Activated CD4-positive, alpha-beta T cell treated with anti-CD3 and anti-CD28 coated beads, Interleukin-2, amount 10 ng/mL, durations not matched to agents 7 days and 5 days (primary cell): ENCODE measurements at regions not wholly inside any gene's neighbourhood (a gene's known extent, or its start where the extent isn't known, plus 50 kb on each side); places are given as distances from the start of the nearest gene placed in this dataset.
"Not testable (repeated sequence)": the region's sequence is repeated elsewhere in the genome, so short reads cannot be mapped to it uniquely, and the experiment has no call there.

ENCODE experiments used
- CTCF ChIA-PET: fragments of 350-600 bp; sonication (Branson Sonifier 250); formaldehyde crosslinking; loops from one replicate; lab custom pipeline; 2021; ENCODE audit warnings: antibody characterized with exemption; lab: Charles Lee
- POLR2A ChIA-PET: fragments of 350-600 bp; sonication (Branson Sonifier 250); formaldehyde crosslinking; loops from one replicate; lab custom pipeline; 2021; ENCODE audit warnings: antibody characterized with exemption; lab: Charles Lee
- DNase-seq: peaks from one replicate; pipeline ENCODE4 v3.0.0-alpha.2; 2020
- H3K27ac Mint-ChIP-seq: one replicate; pipeline ENCODE4 v1.8.0; 2021; ENCODE audit warnings: mild to moderate bottlenecking, moderate library complexity, mixed read lengths
- H3K27me3 Mint-ChIP-seq: one replicate; pipeline ENCODE4 v1.8.0; 2021; ENCODE audit warnings: mixed read lengths
- H3K36me3 Mint-ChIP-seq: one replicate; pipeline ENCODE4 v1.8.0; 2021; ENCODE audit warnings: low read depth, mixed read lengths
- H3K4me1 Mint-ChIP-seq: one replicate; pipeline ENCODE4 v1.8.0; 2021; ENCODE audit warnings: mixed read lengths
- H3K4me3 Mint-ChIP-seq: one replicate; pipeline ENCODE4 v1.8.0; 2021; ENCODE audit warnings: mild to moderate bottlenecking, moderate library complexity, mixed read lengths
- H3K9me3 Mint-ChIP-seq: one replicate; pipeline ENCODE4 v1.8.0; 2021; ENCODE audit warnings: mixed read lengths

DNA sequence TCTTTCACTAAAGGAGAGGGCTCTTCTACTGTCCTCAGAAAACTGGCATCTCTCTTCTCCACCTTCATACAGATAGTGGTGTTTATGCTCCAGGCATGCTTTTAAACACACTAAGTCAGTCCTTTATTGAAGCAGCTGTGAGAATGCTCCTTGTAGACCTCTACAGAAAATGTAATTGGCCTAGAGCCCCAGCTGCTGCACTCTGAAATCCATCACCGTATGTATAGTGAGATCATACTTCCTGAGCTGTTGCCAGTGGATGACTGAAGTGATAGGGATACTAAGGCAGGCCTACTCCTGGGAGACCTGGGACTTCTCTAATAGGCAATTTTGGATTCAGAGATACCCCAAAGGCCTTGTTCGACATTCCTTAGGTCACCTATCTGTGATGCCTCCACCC lies 535.4 kb downstream of the RPS29 start:
- Mint-ChIP-seq H3K36me3 (no peaks in the 10 kb centered on the region), H3K27me3 (no peaks in the 10 kb centered on the region), H3K4me3 (no peak overlapping the region), H3K9me3 (no peaks in the 10 kb centered on the region), H3K27ac (no peak overlapping the region), H3K4me1 (no peaks in the 10 kb centered on the region)
- POLR2A ChIA-PET, result no interaction called here
- CTCF ChIA-PET, result interaction anchor here (0.6 to 1.2 kb wide), 2 partner anchors 33 to 332 kb away, joined by 3 read pairs; no protein-coding TSS in a partner anchor
- DNase-seq, result no peak

DNA sequence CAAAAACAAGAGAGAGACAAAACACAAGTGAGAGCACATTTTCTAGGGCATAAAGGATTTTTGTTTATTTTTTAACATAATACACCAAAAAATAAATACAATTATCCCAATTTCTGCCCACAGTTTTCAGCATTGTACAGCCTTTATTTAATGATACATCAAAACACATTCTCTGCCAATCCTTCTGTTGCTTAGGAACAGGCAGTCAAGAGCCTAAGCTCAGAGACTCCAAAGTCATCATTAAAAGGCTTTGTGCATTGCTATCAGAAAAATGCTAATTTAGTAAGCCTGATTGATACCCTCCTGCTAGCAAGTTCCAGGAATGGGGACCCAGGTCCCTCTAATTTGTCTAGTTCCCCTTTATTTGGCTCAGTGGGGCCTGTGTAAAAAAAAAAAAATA lies 536.5 kb downstream of the RPS29 start:
- H3K4me1 Mint-ChIP-seq, result no peaks in the 10 kb centered on the region
- no peak for DNase-seq
- POLR2A ChIA-PET, result no interaction called here
- H3K27ac Mint-ChIP-seq, result no peak overlapping the region
- no peaks in the 10 kb centered on the region for H3K9me3 Mint-ChIP-seq
- H3K36me3 Mint-ChIP-seq, result no peaks in the 10 kb centered on the region
- H3K27me3 Mint-ChIP-seq, result no peaks in the 10 kb centered on the region
- CTCF ChIA-PET, result interaction anchor here (0.7 to 1.2 kb wide), 2 partner anchors 32 to 1099 kb away, joined by 3 read pairs; no protein-coding TSS in a partner anchor
- no peak overlapping the region for H3K4me3 Mint-ChIP-seq

DNA sequence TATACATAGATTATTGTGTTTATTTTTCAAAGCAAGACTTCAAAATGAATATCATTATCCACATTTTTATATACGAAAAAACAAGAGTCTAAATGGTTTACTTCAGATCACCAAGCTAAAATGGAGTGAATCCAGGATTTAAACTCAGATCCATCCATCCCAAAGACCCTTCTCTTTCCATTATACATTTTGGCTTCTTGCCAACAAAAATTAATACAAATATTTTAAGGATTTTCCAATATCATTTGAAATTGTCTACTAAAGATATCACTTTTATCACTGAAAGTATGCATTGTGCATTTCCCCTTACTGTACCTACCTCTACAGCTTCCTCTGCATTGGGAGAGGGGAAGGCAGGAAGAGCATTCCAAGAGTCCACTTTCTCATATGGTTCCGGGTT lies 541.2 kb downstream of the RPS29 start:
- H3K27ac Mint-ChIP-seq, result no peak overlapping the region
- H3K9me3 Mint-ChIP-seq, result no peaks in the 10 kb centered on the region
- H3K27me3 Mint-ChIP-seq, result no peaks in the 10 kb centered on the region
- H3K36me3 Mint-ChIP-seq, result no peaks in the 10 kb centered on the region
- no peak overlapping the region for H3K4me3 Mint-ChIP-seq
- H3K4me1 Mint-ChIP-seq, result no peaks in the 10 kb centered on the region
- DNase-seq, result no peak
- CTCF ChIA-PET, result no interaction called here
- POLR2A ChIA-PET, result no interaction called here

DNA sequence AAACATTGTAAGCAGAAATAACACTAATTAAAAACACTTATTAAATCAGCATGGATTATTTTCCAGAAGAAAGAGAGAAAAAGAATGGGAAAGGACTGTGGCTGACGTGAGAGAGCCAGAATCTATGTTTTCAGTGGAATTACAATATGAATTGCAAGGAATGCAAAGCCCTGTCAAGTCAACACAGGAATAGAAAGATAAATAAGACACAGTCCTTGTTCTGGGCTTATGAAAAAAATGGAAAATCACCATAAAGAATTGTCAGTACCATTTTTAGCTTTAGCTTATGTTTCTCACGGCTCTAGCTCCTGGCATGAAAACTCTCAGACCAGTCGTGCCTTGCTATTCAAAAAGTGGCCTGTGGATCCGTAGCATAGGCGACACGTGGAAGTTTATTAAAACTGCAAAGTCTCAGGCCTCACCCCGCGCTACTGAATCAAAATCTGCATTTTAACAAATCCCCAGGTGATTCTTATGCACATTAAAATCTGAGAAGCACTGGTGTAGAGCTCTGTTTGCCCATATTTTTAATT lies 549.1 kb downstream of the RPS29 start:
- no peak overlapping the region for H3K27ac Mint-ChIP-seq
- H3K4me1 Mint-ChIP-seq, result no peaks in the 10 kb centered on the region
- no peaks in the 10 kb centered on the region for H3K9me3 Mint-ChIP-seq
- H3K27me3 Mint-ChIP-seq, result no peaks in the 10 kb centered on the region
- CTCF ChIA-PET, result no interaction called here
- POLR2A ChIA-PET, result no interaction called here
- no peaks in the 10 kb centered on the region for H3K36me3 Mint-ChIP-seq
- no peak for DNase-seq
- no peak overlapping the region for H3K4me3 Mint-ChIP-seq

- H3K4me3 Mint-ChIP-seq, result no peak overlapping the region
- no peaks in the 10 kb centered on the region for H3K4me1 Mint-ChIP-seq
- no peak for DNase-seq
- no peaks in the 10 kb centered on the region for H3K9me3 Mint-ChIP-seq
- ChIA-PET POLR2A (no interaction called here), CTCF (no interaction called here)
- no peaks in the 10 kb centered on the region for H3K27me3 Mint-ChIP-seq
- H3K27ac Mint-ChIP-seq, result no peak overlapping the region
- no peaks in the 10 kb centered on the region for H3K36me3 Mint-ChIP-seq
Observed at GRCh38 chr14:49036266-49036665, 549.9 kb downstream of the RPS29 start.

GRCh38 chr14:49033131-49033530 lies 553.0 kb downstream of the RPS29 start:
- POLR2A ChIA-PET, result interaction anchor here (0.7 kb wide), 1 partner anchor 279 kb away, joined by 5 read pairs; no protein-coding TSS in a partner anchor

DNA sequence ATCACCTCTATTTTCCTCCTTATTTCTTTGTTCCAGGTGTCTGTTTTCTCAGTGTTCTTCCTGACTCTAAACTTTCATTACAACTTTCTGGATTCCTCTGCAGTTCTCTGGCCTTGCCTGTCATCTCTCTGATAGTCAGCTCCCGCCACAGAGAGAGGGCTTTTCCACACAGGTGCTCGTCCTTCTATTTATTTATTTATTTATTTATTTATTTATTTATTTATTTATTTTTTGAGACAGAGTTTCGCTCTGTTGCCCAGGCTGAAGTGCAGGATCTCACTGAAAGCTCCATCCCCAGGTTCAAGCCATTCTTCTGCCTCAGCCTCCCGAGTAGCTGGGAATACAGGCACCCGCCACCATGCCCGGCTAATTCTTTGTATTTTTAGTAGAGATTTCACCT lies 554.5 kb downstream of the RPS29 start:
- H3K27ac Mint-ChIP-seq, H3K27me3 Mint-ChIP-seq, H3K9me3 Mint-ChIP-seq, H3K4me1 Mint-ChIP-seq, CTCF ChIA-PET, H3K4me3 Mint-ChIP-seq, POLR2A ChIA-PET, H3K36me3 Mint-ChIP-seq, DNase-seq: not testable (repeated sequence)

More at GRCh38 chr14:49033131-49033530, 553.0 kb downstream of the RPS29 start:
- Mint-ChIP-seq H3K4me1 (no peaks in the 10 kb centered on the region), H3K4me3 (no peak overlapping the region), H3K27ac (no peak overlapping the region), H3K36me3 (no peaks in the 10 kb centered on the region), H3K27me3 (no peaks in the 10 kb centered on the region), H3K9me3 (no peaks in the 10 kb centered on the region)
- CTCF ChIA-PET, result no interaction called here
- DNase-seq, result no peak

DNA sequence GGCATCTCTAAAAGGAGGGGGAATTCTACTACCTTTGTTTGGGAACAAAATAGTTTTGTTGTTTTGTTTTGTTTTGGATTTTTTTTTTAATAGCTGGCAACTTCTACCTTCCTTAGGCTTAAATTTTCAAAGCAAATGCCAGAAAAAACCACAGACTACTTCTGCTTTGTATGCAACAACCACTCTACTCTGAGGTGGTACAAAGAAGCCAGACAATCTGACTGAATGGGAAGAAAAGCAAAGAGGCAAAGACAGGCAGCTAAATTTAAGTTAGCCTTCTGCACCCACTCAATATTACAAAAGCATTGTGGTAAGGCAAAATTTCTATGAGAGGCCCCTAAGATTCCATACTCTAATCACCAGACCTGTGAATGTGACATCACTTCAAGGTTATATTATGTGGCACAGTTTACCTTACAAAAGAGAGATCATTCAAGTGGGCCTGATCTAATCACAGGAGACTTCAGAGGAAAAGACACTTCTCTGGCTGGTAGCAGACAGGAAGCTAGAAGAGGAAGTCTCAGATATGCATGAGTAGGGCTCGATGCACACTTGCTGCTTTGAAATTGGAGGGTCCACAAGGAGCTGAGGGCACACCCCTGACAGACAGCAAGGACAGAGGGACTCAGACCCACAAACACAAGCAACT lies 566.6 kb downstream of the RPS29 start:
- no peaks in the 10 kb centered on the region for H3K9me3 Mint-ChIP-seq
- H3K4me1 Mint-ChIP-seq, result no peaks in the 10 kb centered on the region
- H3K27ac Mint-ChIP-seq, result no peak overlapping the region
- no peak for DNase-seq
- no peaks in the 10 kb centered on the region for H3K36me3 Mint-ChIP-seq
- H3K4me3 Mint-ChIP-seq, result no peak overlapping the region
- ChIA-PET POLR2A (no interaction called here), CTCF (no interaction called here)
- no peaks in the 10 kb centered on the region for H3K27me3 Mint-ChIP-seq

DNA sequence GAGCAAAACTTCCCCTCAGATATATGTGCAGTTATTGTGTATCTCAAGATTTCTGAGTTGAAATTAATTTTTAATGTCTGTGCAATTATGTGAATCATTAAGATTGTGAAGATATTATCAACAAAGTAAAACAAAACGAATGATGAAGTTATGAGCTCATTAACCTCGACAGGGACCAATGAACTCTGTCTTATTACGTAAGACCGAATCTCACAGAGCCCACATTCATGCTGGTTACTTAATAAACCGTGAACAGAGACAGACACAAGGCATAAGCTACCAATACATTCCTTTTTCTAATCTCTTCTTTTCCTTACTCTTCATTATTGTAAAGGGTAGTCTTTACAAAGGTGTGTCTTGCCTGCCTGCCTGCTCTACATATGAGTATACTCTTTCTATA lies 568.7 kb downstream of the RPS29 start:
- ChIA-PET CTCF (interaction anchor here (1.2 kb wide), 1 partner anchor 33 kb away, joined by 3 read pairs; no protein-coding TSS in a partner anchor), POLR2A (no interaction called here)
- Mint-ChIP-seq H3K9me3 (no peaks in the 10 kb centered on the region), H3K4me3 (no peak overlapping the region), H3K4me1 (no peaks in the 10 kb centered on the region), H3K36me3 (no peaks in the 10 kb centered on the region), H3K27me3 (no peaks in the 10 kb centered on the region), H3K27ac (no peak overlapping the region)
- DNase-seq, result no peak

GRCh38 chr14:49016381-49016780 lies 569.8 kb downstream of the RPS29 start:
- Mint-ChIP-seq H3K9me3 (no peaks in the 10 kb centered on the region), H3K27ac (no peak overlapping the region), H3K27me3 (no peaks in the 10 kb centered on the region), H3K4me1 (no peaks in the 10 kb centered on the region), H3K36me3 (no peaks in the 10 kb centered on the region), H3K4me3 (no peak overlapping the region)
- CTCF ChIA-PET, result no interaction called here
- POLR2A ChIA-PET, result no interaction called here
- no peak for DNase-seq

GRCh38 chr14:49014476-49014875 lies 571.7 kb downstream of the RPS29 start:
- POLR2A ChIA-PET, result no interaction called here
- CTCF ChIA-PET, result no interaction called here
- Mint-ChIP-seq H3K27ac (no peak overlapping the region), H3K4me3 (no peak overlapping the region), H3K27me3 (no peaks in the 10 kb centered on the region), H3K4me1 (no peaks in the 10 kb centered on the region), H3K9me3 (no peaks in the 10 kb centered on the region), H3K36me3 (no peaks in the 10 kb centered on the region)
- DNase-seq, result no peak

GRCh38 chr14:49008363-49008762 lies 577.8 kb downstream of the RPS29 start:
- Mint-ChIP-seq H3K36me3 (no peaks in the 10 kb centered on the region), H3K4me1 (no peaks in the 10 kb centered on the region), H3K27ac (no peak overlapping the region), H3K9me3 (no peaks in the 10 kb centered on the region), H3K4me3 (no peak overlapping the region), H3K27me3 (no peaks in the 10 kb centered on the region)
- CTCF ChIA-PET, result no interaction called here
- POLR2A ChIA-PET, result no interaction called here
- no peak for DNase-seq

DNA sequence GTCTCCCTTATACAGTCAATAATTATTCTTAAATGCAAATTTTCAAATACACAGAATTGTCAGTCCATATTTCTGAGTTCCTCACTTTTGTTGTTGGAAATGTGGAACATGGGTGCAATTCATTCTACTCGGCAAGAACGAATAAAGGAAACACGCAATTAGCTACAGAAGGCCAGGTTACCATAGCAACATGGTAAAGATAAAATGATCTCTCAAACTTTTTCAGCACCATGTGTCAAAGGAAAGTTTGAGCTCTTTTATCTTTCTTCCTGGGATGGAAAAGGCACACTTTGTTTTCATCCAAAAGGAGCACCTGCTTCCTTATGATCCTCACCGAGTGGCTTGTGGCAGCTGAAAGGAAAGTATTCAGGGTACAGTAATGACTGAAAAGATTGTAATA lies 595.0 kb downstream of the RPS29 start:
- Mint-ChIP-seq H3K36me3 (no peaks in the 10 kb centered on the region), H3K27me3 (no peaks in the 10 kb centered on the region), H3K4me1 (no peaks in the 10 kb centered on the region), H3K4me3 (no peak overlapping the region), H3K9me3 (no peaks in the 10 kb centered on the region), H3K27ac (no peak overlapping the region)
- no peak for DNase-seq
- ChIA-PET POLR2A (no interaction called here), CTCF (no interaction called here)
